ENCODE measurements at regions not wholly inside any gene's neighbourhood (a gene's known extent, or its start where the extent isn't known, plus 50 kb on each side); places are given as distances from the start of the nearest gene placed in this dataset.

DNA sequence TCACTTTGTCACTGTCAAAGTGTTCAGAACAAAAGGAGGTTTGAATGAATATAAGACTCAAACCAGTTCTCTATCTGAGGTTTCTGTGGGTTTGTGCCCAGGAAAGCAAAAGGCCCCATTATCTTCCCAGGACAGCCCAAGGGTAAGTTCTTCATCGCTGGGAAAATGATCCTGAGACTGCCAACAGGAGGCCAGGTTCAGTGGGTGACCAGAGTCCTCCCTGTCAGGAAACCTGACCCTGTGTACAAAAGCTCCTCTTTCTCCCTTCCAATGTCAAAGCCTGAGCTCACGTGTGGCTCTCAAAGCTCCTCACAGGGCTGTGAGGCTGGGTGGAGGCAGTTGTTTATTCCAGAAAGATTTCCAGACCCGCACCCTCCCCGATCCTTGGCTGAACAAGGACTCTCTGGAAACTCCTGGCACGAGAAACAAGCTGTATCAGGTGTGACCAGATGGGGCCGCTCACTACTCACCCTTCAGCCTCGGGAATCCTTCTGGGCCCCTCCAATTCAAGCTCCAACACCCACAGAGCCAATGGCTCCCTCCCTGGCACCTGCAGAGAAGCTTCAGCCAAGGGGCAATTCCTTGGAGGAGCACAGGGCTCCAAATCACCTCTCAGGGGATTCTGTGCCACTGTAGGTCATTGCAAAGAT lies 1516.7 kb downstream of the TSPY10 start:
- TF ChIP-seq POLR2A (IDR thresholded peaks at IDR 0.05; ENCODE audit: control extremely low read depth in 1 of 2, low read depth in 2 of 2, low read length in 2 of 2) = no peak
- no peak for TF ChIP-seq EZH2 (IDR thresholded peaks at IDR 0.05; ENCODE audit: low read depth, low read length, severe bottlenecking)
- TF ChIP-seq POU5F1 (IDR thresholded peaks at IDR 0.05; ENCODE audit: low read depth, low read length) = no peak
- TF ChIP-seq EP300 (IDR thresholded peaks at IDR 0.05; ENCODE audit: borderline replicate concordance in 1 of 2, low read depth in 2 of 2, low read length in 2 of 2) = no peak
- TF ChIP-seq, protein P1, sequence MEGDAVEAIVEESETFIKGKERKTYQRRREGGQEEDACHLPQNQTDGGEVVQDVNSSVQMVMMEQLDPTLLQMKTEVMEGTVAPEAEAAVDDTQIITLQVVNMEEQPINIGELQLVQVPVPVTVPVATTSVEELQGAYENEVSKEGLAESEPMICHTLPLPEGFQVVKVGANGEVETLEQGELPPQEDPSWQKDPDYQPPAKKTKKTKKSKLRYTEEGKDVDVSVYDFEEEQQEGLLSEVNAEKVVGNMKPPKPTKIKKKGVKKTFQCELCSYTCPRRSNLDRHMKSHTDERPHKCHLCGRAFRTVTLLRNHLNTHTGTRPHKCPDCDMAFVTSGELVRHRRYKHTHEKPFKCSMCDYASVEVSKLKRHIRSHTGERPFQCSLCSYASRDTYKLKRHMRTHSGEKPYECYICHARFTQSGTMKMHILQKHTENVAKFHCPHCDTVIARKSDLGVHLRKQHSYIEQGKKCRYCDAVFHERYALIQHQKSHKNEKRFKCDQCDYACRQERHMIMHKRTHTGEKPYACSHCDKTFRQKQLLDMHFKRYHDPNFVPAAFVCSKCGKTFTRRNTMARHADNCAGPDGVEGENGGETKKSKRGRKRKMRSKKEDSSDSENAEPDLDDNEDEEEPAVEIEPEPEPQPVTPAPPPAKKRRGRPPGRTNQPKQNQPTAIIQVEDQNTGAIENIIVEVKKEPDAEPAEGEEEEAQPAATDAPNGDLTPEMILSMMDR (IDR thresholded peaks at IDR 0.05; ENCODE audit: control extremely low read depth in 1 of 3, insufficient read depth in 1 of 3, low read depth in 1 of 3, low read length in 3 of 3) = no peak
- TF ChIP-seq HDAC2 (IDR thresholded peaks at IDR 0.05; ENCODE audit: borderline replicate concordance in 1 of 2, low read depth in 2 of 2, low read length in 2 of 2) = no peak
- no peak for TF ChIP-seq CHD1 (IDR thresholded peaks at IDR 0.05; ENCODE audit: low read depth, low read length)
- TF ChIP-seq POLR2AphosphoS5 (IDR thresholded peaks at IDR 0.05; ENCODE audit: low read depth, low read length) = no peak
- no peak for TF ChIP-seq TEAD4 (IDR thresholded peaks at IDR 0.05; ENCODE audit: low read depth, low read length)
- no peak for TF ChIP-seq SUZ12 (IDR thresholded peaks at IDR 0.05; ENCODE audit: low read length)
- TF ChIP-seq PHF8 (conservative IDR thresholded peaks at IDR 0.05; ENCODE audit: low read depth, low read length) = no peak
- no peak for TF ChIP-seq GABPA (IDR thresholded peaks at IDR 0.05; ENCODE audit: borderline replicate concordance, insufficient read depth, low read length)
- no peak for TF ChIP-seq BRCA1 (IDR thresholded peaks at IDR 0.05; ENCODE audit: low read depth, low read length)

Measured in H1 (cell line).